H1 (cell line): ENCODE measurements at regions not wholly inside any gene's neighbourhood (a gene's known extent, or its start where the extent isn't known, plus 50 kb on each side); places are given as distances from the start of the nearest gene placed in this dataset.

Source experiments
- CTCF ChIA-PET: fragments of 300-600 bp; sonication (Branson Sonifier 250); formaldehyde crosslinking; loops from one replicate; lab custom pipeline; 2021; ENCODE audit not compliant: partially characterized antibody; lab: Charles Lee
- POLR2A ChIA-PET: fragments of 300-600 bp; sonication (Branson Sonifier 250); formaldehyde crosslinking; loops from one replicate; lab custom pipeline; 2021; ENCODE audit warnings: inconsistent platforms; ENCODE audit not compliant: partially characterized antibody; lab: Charles Lee
- DNase-seq, 2 experiments: peaks; one replicate each; pipeline versions ENCODE4 v3.0.0 to v3.0.0-alpha.2; 2010 to 2022; ENCODE audit warnings: low spot score in 2 of 2, low read depth in 1 of 2, mixed read lengths in 1 of 2
- FAIRE-seq: peaks from 2 replicates; lab custom pipeline; 2011; peaks lifted over from hg19 to GRCh38; lab: Jason Lieb, UNC
- H2AFZ ChIP-seq: 2 replicates; pipeline ENCODE4 v1.8.1; 2012; ENCODE audit warnings: low read length, inconsistent platforms
- H2AK5ac ChIP-seq: 2 replicates; pipeline ENCODE4 v1.6.1; 2013; ENCODE audit warnings: low read depth, low read length
- H2BK120ac ChIP-seq: replicated peaks from 2 replicates; pipeline ENCODE3; 2013; ENCODE audit warnings: low read depth, low read length, inconsistent platforms
- H2BK12ac ChIP-seq: 2 replicates; pipeline ENCODE4 v1.6.1; 2013; ENCODE audit warnings: low read depth, low read length
- H2BK15ac ChIP-seq: 2 replicates; pipeline ENCODE4 v1.6.1; 2013; ENCODE audit warnings: low read length
- H2BK20ac ChIP-seq: 2 replicates; pipeline ENCODE4 v1.6.1; 2013; ENCODE audit warnings: low read length
- H2BK5ac ChIP-seq: 2 replicates; pipeline ENCODE4 v1.6.1; 2013; ENCODE audit warnings: low read depth, low read length
- H3K14ac ChIP-seq: 2 replicates; pipeline ENCODE4 v1.6.1; 2013; ENCODE audit warnings: inconsistent platforms; ENCODE audit not compliant: insufficient read length
- H3K18ac ChIP-seq: 2 replicates; pipeline ENCODE4 v1.6.1; 2013; ENCODE audit warnings: low read length; ENCODE audit errors: extremely low read depth
- H3K23ac ChIP-seq: 2 replicates; pipeline ENCODE4 v1.6.1; 2013; ENCODE audit warnings: inconsistent platforms; ENCODE audit not compliant: insufficient read length
- H3K23me2 ChIP-seq: 2 replicates; pipeline ENCODE4 v1.6.1; 2013; ENCODE audit warnings: low read depth, low read length
- H3K27ac ChIP-seq: 2 replicates; pipeline ENCODE4 v1.6.1; 2011; ENCODE audit warnings: low read depth, low read length, inconsistent platforms
- H3K27me3 ChIP-seq, 4 experiments: replicated peaks in 1 of 4; 1 replicate in 1 of 4; 2 replicates in 3 of 4; pipeline versions ENCODE4 v1.6.1 to v1.8.1; 2011 to 2013; ENCODE audit warnings: low read length in 3 of 4, mild to moderate bottlenecking in 3 of 4, inconsistent platforms in 2 of 4, mixed read lengths in 2 of 4, moderate library complexity in 1 of 4; ENCODE audit not compliant: control insufficient read depth in 3 of 4, insufficient read depth in 3 of 4; ENCODE audit errors: extremely low read depth in 1 of 4
- H3K36me3 ChIP-seq, 4 experiments: 2 replicates each; pipeline versions ENCODE4 v1.6.1 to v1.8.1; 2011 to 2013; ENCODE audit warnings: mild to moderate bottlenecking in 4 of 4, low read length in 3 of 4, moderate library complexity in 2 of 4, control low read depth in 1 of 4, inconsistent platforms in 1 of 4; ENCODE audit not compliant: insufficient read depth in 4 of 4, control insufficient read depth in 2 of 4
- H3K4ac ChIP-seq: replicated peaks from 2 replicates; pipeline ENCODE3; 2013; ENCODE audit warnings: low read length, low read depth, mixed read lengths, inconsistent platforms; ENCODE audit not compliant: insufficient read length
- H3K4me1 ChIP-seq, 4 experiments: replicated peaks in 1 of 4; 1 replicate in 1 of 4; 2 replicates in 3 of 4; pipeline versions ENCODE4 v1.6.1 to v1.8.1; 2011 to 2013; ENCODE audit warnings: low read length in 3 of 4, inconsistent platforms in 2 of 4, mixed read lengths in 1 of 4; ENCODE audit not compliant: insufficient read depth in 4 of 4, control insufficient read depth in 3 of 4
- H3K4me2 ChIP-seq, 2 experiments: 2 replicates each; pipeline versions ENCODE4 v1.6.1 to v1.8.1; 2011 to 2013; ENCODE audit warnings: low read depth in 2 of 2, low read length in 2 of 2, control low read depth in 1 of 2, inconsistent platforms in 1 of 2, mild to moderate bottlenecking in 1 of 2; ENCODE audit not compliant: insufficient read depth in 1 of 2
- H3K4me3 ChIP-seq, 4 experiments: fragments of 200-600, 300-600 bp in 1 of 4; sonication (generic), shearing (Covaris generic), sonication (Bioruptor Twin) in 1 of 4; 2 replicates each; pipeline versions ENCODE4 v1.5.1 to v1.8.1; 2011 to 2016; ENCODE audit warnings: low read length in 4 of 4, low read depth in 3 of 4, control low read depth in 2 of 4, inconsistent platforms in 2 of 4, mild to moderate bottlenecking in 2 of 4, mixed read lengths in 1 of 4, moderate library complexity in 1 of 4; ENCODE audit not compliant: insufficient read depth in 2 of 4; ENCODE audit errors: extremely low read depth in 1 of 4
- H3K56ac ChIP-seq: replicated peaks from 2 replicates; pipeline ENCODE3; 2013; ENCODE audit warnings: low read depth, mild to moderate bottlenecking, mixed read lengths, low read length, inconsistent platforms; ENCODE audit not compliant: insufficient read length
- H3K79me1 ChIP-seq: 2 replicates; pipeline ENCODE4 v1.6.1; 2013; ENCODE audit warnings: low read depth, low read length, control low read depth
- H3K79me2 ChIP-seq, 2 experiments: 2 replicates each; pipeline versions ENCODE4 v1.6.1 to v1.8.1; 2012 to 2013; ENCODE audit warnings: low read length in 2 of 2, mild to moderate bottlenecking in 2 of 2, inconsistent platforms in 1 of 2; ENCODE audit not compliant: insufficient read depth in 2 of 2, control insufficient read depth in 1 of 2
- H3K9ac ChIP-seq, 4 experiments: replicated peaks in 1 of 4; 1 replicate in 1 of 4; 2 replicates in 3 of 4; pipeline versions ENCODE4 v1.6.1 to v1.8.1; 2011 to 2013; ENCODE audit warnings: low read depth in 3 of 4, low read length in 3 of 4, control low read depth in 2 of 4, mild to moderate bottlenecking in 2 of 4, moderate library complexity in 2 of 4, inconsistent platforms in 1 of 4; ENCODE audit errors: extremely low read depth in 1 of 4
- H3K9me3 ChIP-seq, 2 experiments: 2 replicates each; pipeline versions ENCODE4 v1.6.1 to v1.8.1; 2012 to 2013; ENCODE audit warnings: mild to moderate bottlenecking in 2 of 2, moderate library complexity in 2 of 2, control low read depth in 1 of 2, inconsistent platforms in 1 of 2, low read depth in 1 of 2, low read length in 1 of 2, mixed read lengths in 1 of 2; ENCODE audit not compliant: insufficient read depth in 2 of 2
- H4K20me1 ChIP-seq, 2 experiments: replicated peaks in 1 of 2; 2 replicates each; pipeline versions ENCODE3 to v1.8.1; 2011 to 2013; ENCODE audit warnings: inconsistent platforms in 2 of 2, low read length in 2 of 2, mild to moderate bottlenecking in 1 of 2; ENCODE audit not compliant: insufficient read depth in 2 of 2, control insufficient read depth in 1 of 2
- H4K5ac ChIP-seq: 2 replicates; pipeline ENCODE4 v1.6.1; 2013; ENCODE audit warnings: low read length, low read depth, mixed read lengths, inconsistent platforms; ENCODE audit not compliant: insufficient read length
- H4K8ac ChIP-seq: 2 replicates; pipeline ENCODE4 v1.8.0; 2013; ENCODE audit warnings: mild to moderate bottlenecking, moderate library complexity, low read length, inconsistent platforms; ENCODE audit not compliant: insufficient read depth; ENCODE audit errors: extremely low read depth
- H4K91ac ChIP-seq: replicated peaks from 2 replicates; pipeline ENCODE3; 2013; ENCODE audit warnings: low read length, mixed read lengths, inconsistent platforms; ENCODE audit not compliant: insufficient read length
- ATF3 ChIP-seq: IDR thresholded peaks from 2 replicates; pipeline ENCODE4 v1.6.1; 2011; ENCODE audit warnings: low read depth, mild to moderate bottlenecking, low read length; ENCODE audit not compliant: insufficient read depth
- CHD1 ChIP-seq: IDR thresholded peaks from 2 replicates; pipeline ENCODE4 v1.6.1; 2012; ENCODE audit warnings: low read depth, low read length, improper control_type of control experiment
- CHD2 ChIP-seq: IDR thresholded peaks from 2 replicates; pipeline ENCODE4 v1.6.1; 2012; ENCODE audit warnings: low read length, improper control_type of control experiment
- GABPA ChIP-seq: IDR thresholded peaks from 2 replicates; pipeline ENCODE4 v1.6.1; 2011; ENCODE audit warnings: mild to moderate bottlenecking, low read length, moderate library complexity, borderline replicate concordance; ENCODE audit not compliant: insufficient read depth
- GTF2F1 ChIP-seq: IDR thresholded peaks from 2 replicates; pipeline ENCODE4 v1.6.1; 2012; ENCODE audit warnings: low read depth, low read length, improper control_type of control experiment, borderline replicate concordance
- HDAC6 ChIP-seq: IDR thresholded peaks from one replicate; pipeline ENCODE4 v1.7.1; 2012; ENCODE audit warnings: low read depth, mild to moderate bottlenecking, inconsistent platforms, low read length, moderate library complexity
- MAFK ChIP-seq: IDR thresholded peaks from 2 replicates; pipeline ENCODE4 v1.6.1; 2012; ENCODE audit warnings: low read depth, mild to moderate bottlenecking, improper control_type of control experiment, low read length
- PHF8 ChIP-seq: fragments of 200-600 bp; sonication (generic); conservative IDR thresholded peaks from 2 replicates; pipeline ENCODE4 v1.7.1; 2012; ENCODE audit warnings: low read depth, mild to moderate bottlenecking, inconsistent platforms, low read length, moderate library complexity
- SAP30 ChIP-seq: fragments of 300-600 bp; sonication (generic); IDR thresholded peaks from 2 replicates; pipeline ENCODE4 v1.7.1; 2012; ENCODE audit warnings: low read length, moderate library complexity, mild to moderate bottlenecking, inconsistent platforms; ENCODE audit not compliant: insufficient read depth, insufficient replicate concordance
- SIRT6 ChIP-seq: IDR thresholded peaks from one replicate; pipeline ENCODE4 v1.7.1; 2012; ENCODE audit warnings: low read length, inconsistent platforms
- TEAD4 ChIP-seq: IDR thresholded peaks from 2 replicates; pipeline ENCODE4 v1.6.1; 2012; ENCODE audit warnings: low read depth, low read length, inconsistent platforms, mixed read lengths
- WGBS, 2 experiments: shearing (Covaris generic) in 1 of 2; methylation state at CpG; one replicate each; pipeline versions ENCODE4 v1.1.6 to v1.1.7; 2013 to 2015; ENCODE audit warnings: low lambda C conversion rate in 2 of 2, mixed read lengths in 2 of 2, inconsistent platforms in 1 of 2, low coverage in 1 of 2, missing lambda C conversion rate in 1 of 2; ENCODE audit not compliant: insufficient replicate concordance in 2 of 2, insufficient coverage in 1 of 2, insufficient read length in 1 of 2; ENCODE audit errors: extremely low coverage in 1 of 2, missing lambda C conversion rate in 1 of 2; 5-methylcytosine and 5-hydroxymethylcytosine counted together

GRCh38 chr11:116096272-116096995, 592.2 kb upstream of the CADM1 start:
- H3K79me2 ChIP-seq = no peaks in the 10 kb centered on the region
- no peak overlapping the region for H4K8ac ChIP-seq
- no peak overlapping the region for H2AFZ ChIP-seq
- ChIA-PET CTCF (interaction anchor here (0.8 to 1.4 kb wide), 8 partner anchors 9 to 107 kb away, joined by 3 to 6 read pairs (median 4); no protein-coding TSS in a partner anchor), POLR2A (no interaction called here)
- H2BK120ac ChIP-seq = no peak overlapping the region
- H3K4me1 ChIP-seq = peaks cover 0 to 3% (median 0%) of the 10 kb centered on the region in 4 experiments; a peak in 1 of 7 replicates
- no peak overlapping the region for H3K23ac ChIP-seq
- WGBS, 2 experiments = 87% methylated on average over 12 of the region's 12 CpGs; no CpG with 5 or more reads in 1 of the 2 experiments
- H2BK20ac ChIP-seq = no peak overlapping the region
- H3K79me1 ChIP-seq = no peaks in the 10 kb centered on the region
- no peak overlapping the region for H3K4me3 ChIP-seq
- peaks cover 0 to 4% (median 1%) of the 10 kb centered on the region in 4 experiments; a peak in 2 of 7 replicates for H3K27me3 ChIP-seq
- H3K9ac ChIP-seq = no peak overlapping the region
- no peak overlapping the region for H2BK15ac ChIP-seq
- FAIRE-seq = no peak
- H3K23me2 ChIP-seq = no peaks in the 10 kb centered on the region
- H2BK5ac ChIP-seq = no peak overlapping the region
- DNase-seq = no peak
- no peak overlapping the region for H3K56ac ChIP-seq
- peaks cover 0 to 1% of the 10 kb centered on the region in 2 experiments for H4K20me1 ChIP-seq
- no peaks in the 10 kb centered on the region for H3K9me3 ChIP-seq
- no peak overlapping the region for H2AK5ac ChIP-seq
- no peak overlapping the region for H4K5ac ChIP-seq
- no peak overlapping the region for H2BK12ac ChIP-seq
- H3K36me3 ChIP-seq = no peaks in the 10 kb centered on the region
- H3K27ac ChIP-seq = no peak overlapping the region
- TF ChIP-seq MAFK = no peak
- no peak for TF ChIP-seq HDAC6
- no peak for TF ChIP-seq PHF8
- no peak for TF ChIP-seq SAP30
- TF ChIP-seq SIRT6 = no peak
- no peak for TF ChIP-seq CHD1
- no peak for TF ChIP-seq ATF3
- TF ChIP-seq GABPA = no peak
- no peak for TF ChIP-seq GTF2F1
- TF ChIP-seq CHD2 = no peak
- no peak for TF ChIP-seq TEAD4
- no peak overlapping the region for H3K4me2 ChIP-seq
- no peak overlapping the region for H4K91ac ChIP-seq
- no peak overlapping the region for H3K4ac ChIP-seq
- no peak overlapping the region for H3K14ac ChIP-seq
- no peak overlapping the region for H3K18ac ChIP-seq
